HL-60 (cell line): ENCODE measurements at regions not wholly inside any gene's neighbourhood (a gene's known extent, or its start where the extent isn't known, plus 50 kb on each side); places are given as distances from the start of the nearest gene placed in this dataset.

Experiments
- DNase-seq, 2 experiments: peaks; one replicate each; pipeline ENCODE4 v3.0.0-alpha.2; 2010 to 2020; ENCODE audit warnings: low read depth in 1 of 2, low spot score in 1 of 2
- H3K27ac ChIP-seq: fragments of 250-450 bp; sonication (Bioruptor Pico); replicated peaks from 2 replicates; pipeline ENCODE4 v1.5.1; 2020; ENCODE audit warnings: mild to moderate bottlenecking, moderate library complexity
- H3K27me3 ChIP-seq: fragments of 250-450 bp; sonication (Bioruptor Pico); 2 replicates; pipeline ENCODE4 v1.5.1; 2021; ENCODE audit warnings: mild to moderate bottlenecking, moderate library complexity; ENCODE audit not compliant: insufficient read depth, poor library complexity, severe bottlenecking
- H3K4me3 ChIP-seq: replicated peaks from 2 replicates; pipeline ENCODE4 v1.5.1; 2011; ENCODE audit warnings: mild to moderate bottlenecking, control low read depth, low read length; ENCODE audit not compliant: insufficient read depth
- CTCF ChIP-seq: IDR thresholded peaks from one replicate; pipeline ENCODE4 v1.5.1; 2011; ENCODE audit warnings: low read length, control low read depth, inconsistent platforms; ENCODE audit not compliant: insufficient read depth
- GABPA ChIP-seq: IDR thresholded peaks from 2 replicates; pipeline ENCODE4 v1.6.1; 2012; ENCODE audit warnings: low read depth
- POLR2AphosphoS5 ChIP-seq: IDR thresholded peaks from 2 replicates; pipeline ENCODE4 v1.6.1; 2012; ENCODE audit warnings: low read depth
- REST ChIP-seq: IDR thresholded peaks from 2 replicates; pipeline ENCODE4 v1.6.1; 2012; ENCODE audit warnings: low read depth; ENCODE audit not compliant: insufficient replicate concordance
- SPI1 ChIP-seq: IDR thresholded peaks from 2 replicates; pipeline ENCODE4 v1.6.1; 2012; ENCODE audit warnings: low read depth, mild to moderate bottlenecking, borderline replicate concordance

GRCh38 chr7:117944886-117945285 lies 71.6 kb upstream of the CTTNBP2 start:
- no peak for DNase-seq
- Histone ChIP-seq H3K4me3 (no peak overlapping the region), H3K27me3 (no peaks in the 10 kb centered on the region), H3K27ac (no peak overlapping the region)
- no peak for TF ChIP-seq POLR2AphosphoS5
- no peak for TF ChIP-seq CTCF
- no peak for TF ChIP-seq GABPA
- no peak for TF ChIP-seq REST
- no peak for TF ChIP-seq SPI1

GRCh38 chr7:117946151-117946633 lies 73.0 kb upstream of the CTTNBP2 start:
- no peak for DNase-seq
- Histone ChIP-seq H3K4me3 (no peak overlapping the region), H3K27ac (no peak overlapping the region), H3K27me3 (no peaks in the 10 kb centered on the region)
- TF ChIP-seq POLR2AphosphoS5 (no peak), SPI1 (no peak), GABPA (no peak), CTCF (no peak), REST (no peak)

- TF ChIP-seq SPI1 (no peak), REST (no peak), CTCF (no peak), GABPA (no peak), POLR2AphosphoS5 (no peak)
- DNase-seq = no peak
- H3K27me3 ChIP-seq = no peaks in the 10 kb centered on the region
Observed at GRCh38 chr7:117949232-117949631, 76.0 kb upstream of the CTTNBP2 start.

More at GRCh38 chr7:117949232-117949631, 76.0 kb upstream of the CTTNBP2 start:
- Histone ChIP-seq H3K4me3 (no peak overlapping the region), H3K27ac (no peak overlapping the region)
